Spleen (tissue), 7 donors: ENCODE measurements at regions not wholly inside any gene's neighbourhood (a gene's known extent, or its start where the extent isn't known, plus 50 kb on each side); places are given as distances from the start of the nearest gene placed in this dataset.

Experiments
- CTCF ChIP-seq, 11 experiments: fragments of 200-600 bp in 7 of 11; fragments of 450-650 bp in 4 of 11; sonication (generic) in 4 of 11; IDR thresholded peaks in 8 of 11; conservative IDR thresholded peaks in 3 of 11; 1 replicate in 7 of 11; 2 replicates in 4 of 11; pipeline versions ENCODE4 v1.4.0 to v1.8.0; 2016 to 2021; ENCODE audit warnings: antibody characterized with exemption in 11 of 11, inconsistent platforms in 4 of 11, mild to moderate bottlenecking in 1 of 11
- POLR2AphosphoS5 ChIP-seq, 3 donors: sonication (generic); formaldehyde crosslinking; IDR thresholded peaks; one replicate each; pipeline ENCODE4 v1.5.1; 2017; ENCODE audit warnings: antibody characterized with exemption in 3 of 3
- donor health status: DM: no; HTN: no; CAD: no; lungs with moderate emphysema.
- donor health status: DM: no; HTN: no; CAD: no.
- donor health status: DM: no; HTN: no; CAD: no.

- TF ChIP-seq POLR2AphosphoS5 (IDR thresholded peaks at IDR 0.05) (no peak), CTCF (IDR thresholded peaks at IDR 0.05 in 8 of 11, conservative IDR thresholded peaks at IDR 0.05 in 3 of 11) (no peak)
Observed at GRCh38 chr5:38048400-38048799, 208.6 kb upstream of the GDNF start.
